HL-60 (cell line): ENCODE measurements at regions not wholly inside any gene's neighbourhood (a gene's known extent, or its start where the extent isn't known, plus 50 kb on each side); places are given as distances from the start of the nearest gene placed in this dataset.

Experiments used
- CTCF ChIP-seq: IDR thresholded peaks from one replicate; pipeline ENCODE4 v1.5.1; 2011; ENCODE audit warnings: low read length, control low read depth, inconsistent platforms; ENCODE audit not compliant: insufficient read depth
- POLR2AphosphoS5 ChIP-seq: IDR thresholded peaks from 2 replicates; pipeline ENCODE4 v1.6.1; 2012; ENCODE audit warnings: low read depth
- REST ChIP-seq: IDR thresholded peaks from 2 replicates; pipeline ENCODE4 v1.6.1; 2012; ENCODE audit warnings: low read depth; ENCODE audit not compliant: insufficient replicate concordance

- TF ChIP-seq CTCF (no peak), REST (no peak), POLR2AphosphoS5 (no peak)
Observed at GRCh38 chr13:39816936-39817335, 161.5 kb downstream of the COG6 start.
